ES-I3 (cell line): ENCODE measurements at regions not wholly inside any gene's neighbourhood (a gene's known extent, or its start where the extent isn't known, plus 50 kb on each side); places are given as distances from the start of the nearest gene placed in this dataset.

Source experiments
- H3K36me3 ChIP-seq: 2 replicates; pipeline ENCODE4 v1.6.1; 2013; ENCODE audit warnings: mild to moderate bottlenecking, low read length, control low read depth, moderate library complexity; ENCODE audit not compliant: insufficient read depth
- H3K4me1 ChIP-seq: 2 replicates; pipeline ENCODE4 v1.6.1; 2013; ENCODE audit warnings: mild to moderate bottlenecking, control low read depth, low read length; ENCODE audit not compliant: insufficient read depth
- H3K9ac ChIP-seq: 2 replicates; pipeline ENCODE4 v1.6.1; 2013; ENCODE audit warnings: low read depth, mild to moderate bottlenecking, low read length, moderate library complexity
- H3K9me3 ChIP-seq: 2 replicates; pipeline ENCODE4 v1.6.1; 2013; ENCODE audit warnings: mild to moderate bottlenecking, low read length, moderate library complexity; ENCODE audit not compliant: control insufficient read depth, insufficient read depth

DNA sequence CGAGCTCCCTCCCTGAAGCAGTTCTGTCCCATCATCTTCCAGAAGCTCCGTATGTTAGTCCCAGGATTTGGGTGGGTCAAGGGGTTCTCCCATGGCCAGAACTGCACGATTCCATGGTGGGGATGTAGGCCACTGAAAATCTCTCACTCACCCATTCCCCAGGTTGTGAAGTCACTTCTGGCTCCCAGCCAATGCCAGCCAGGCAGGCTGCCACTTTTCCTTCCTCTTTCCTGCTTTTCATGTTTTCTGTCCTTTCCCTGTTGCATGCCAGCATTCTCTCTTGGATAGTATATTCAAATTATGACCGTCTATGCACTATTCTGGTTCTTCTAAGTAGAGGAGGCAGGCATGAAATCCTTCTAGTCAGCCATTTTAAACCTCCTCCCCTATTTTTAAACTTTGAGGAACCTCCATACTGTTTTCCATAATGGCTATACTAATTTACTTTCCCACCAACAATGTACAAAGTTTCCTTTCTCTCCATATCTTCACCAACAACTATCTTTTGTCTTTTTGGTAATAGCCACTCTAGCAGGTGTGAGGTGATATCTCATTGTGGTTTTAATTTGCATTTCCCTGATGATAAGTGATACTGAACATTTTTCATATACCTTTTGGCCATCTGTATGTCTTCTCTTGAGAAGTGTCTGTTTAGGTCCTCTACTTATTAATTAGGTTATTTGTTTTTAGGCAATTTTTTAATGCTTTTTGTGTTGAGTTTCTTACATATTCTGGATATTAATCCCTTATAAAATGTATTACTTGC is 182.1 kb upstream of the TET2 start:
- H3K9me3 ChIP-seq = no peaks in the 10 kb centered on the region
- H3K36me3 ChIP-seq = no peaks in the 10 kb centered on the region
- no peak overlapping the region for H3K9ac ChIP-seq
- no peaks in the 10 kb centered on the region for H3K4me1 ChIP-seq

- Histone ChIP-seq H3K9me3 (no peaks in the 10 kb centered on the region), H3K4me1 (no peaks in the 10 kb centered on the region), H3K9ac (no peak overlapping the region), H3K36me3 (no peaks in the 10 kb centered on the region)
Measured at GRCh38 chr4:104966349-104967033, 180.2 kb upstream of the TET2 start.

- no peaks in the 10 kb centered on the region for H3K9me3 ChIP-seq
- no peaks in the 10 kb centered on the region for H3K4me1 ChIP-seq
- no peaks in the 10 kb centered on the region for H3K36me3 ChIP-seq
- no peak overlapping the region for H3K9ac ChIP-seq
Measured at GRCh38 chr4:104967034-104967401, 179.7 kb upstream of the TET2 start.

DNA sequence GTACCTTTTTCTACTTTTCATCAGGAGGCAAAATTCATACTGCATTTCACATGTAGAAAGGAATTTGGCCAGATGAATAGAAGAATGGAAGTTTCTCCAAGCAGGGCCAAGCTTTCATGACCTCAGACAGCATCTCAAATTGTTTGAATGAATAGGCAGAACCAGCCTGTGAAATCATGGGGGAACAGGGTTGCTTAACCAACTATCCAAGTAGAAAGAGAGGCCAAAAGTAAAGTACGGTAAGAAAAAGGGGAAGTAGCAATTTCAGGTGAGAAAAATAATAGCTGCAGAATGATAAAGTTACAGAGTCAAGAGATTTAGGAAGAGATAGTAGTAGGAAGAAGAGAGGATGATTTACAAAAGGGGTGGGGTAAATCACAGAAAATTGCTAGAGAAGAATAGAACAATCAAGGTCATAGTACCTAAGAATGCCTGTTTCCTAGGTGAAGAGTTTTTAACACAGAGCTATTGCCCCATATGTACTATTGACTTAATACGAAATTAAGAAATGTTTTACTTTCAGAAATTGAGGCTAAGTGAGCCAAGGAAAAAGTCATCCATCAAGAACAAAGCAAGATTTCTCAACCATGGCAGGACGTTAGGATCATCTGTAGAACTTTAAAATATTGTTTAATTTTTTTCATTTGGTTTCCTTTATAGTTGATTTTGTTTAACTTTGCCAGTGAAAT is 177.1 kb upstream of the TET2 start:
- Histone ChIP-seq H3K9me3 (no peaks in the 10 kb centered on the region), H3K36me3 (no peaks in the 10 kb centered on the region), H3K4me1 (no peaks in the 10 kb centered on the region), H3K9ac (no peak overlapping the region)

DNA sequence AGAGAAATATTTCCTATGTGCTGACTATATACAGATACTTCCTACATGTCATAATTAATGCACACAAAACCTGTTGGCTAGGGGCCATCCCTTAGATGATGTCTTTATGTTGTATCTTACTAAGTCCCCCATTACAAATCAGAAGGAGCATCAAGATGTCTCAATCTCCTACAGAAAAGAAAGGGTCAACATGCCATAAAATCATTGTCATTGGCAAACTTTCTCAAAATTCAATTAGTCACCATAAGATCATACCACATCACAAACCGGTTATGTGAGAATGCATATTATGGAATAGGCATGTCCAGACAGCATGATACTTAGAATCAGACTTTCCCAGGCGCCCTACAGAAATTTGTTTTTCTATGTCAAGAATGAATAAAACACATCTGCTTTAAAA is 175.2 kb upstream of the TET2 start:
- H3K36me3 ChIP-seq = no peaks in the 10 kb centered on the region
- H3K9me3 ChIP-seq = no peaks in the 10 kb centered on the region
- no peaks in the 10 kb centered on the region for H3K4me1 ChIP-seq
- H3K9ac ChIP-seq = no peak overlapping the region

GRCh38 chr4:104973708-104974107 is 173.0 kb upstream of the TET2 start:
- Histone ChIP-seq H3K9me3 (no peaks in the 10 kb centered on the region), H3K9ac (no peak overlapping the region), H3K4me1 (no peaks in the 10 kb centered on the region), H3K36me3 (no peaks in the 10 kb centered on the region)

DNA sequence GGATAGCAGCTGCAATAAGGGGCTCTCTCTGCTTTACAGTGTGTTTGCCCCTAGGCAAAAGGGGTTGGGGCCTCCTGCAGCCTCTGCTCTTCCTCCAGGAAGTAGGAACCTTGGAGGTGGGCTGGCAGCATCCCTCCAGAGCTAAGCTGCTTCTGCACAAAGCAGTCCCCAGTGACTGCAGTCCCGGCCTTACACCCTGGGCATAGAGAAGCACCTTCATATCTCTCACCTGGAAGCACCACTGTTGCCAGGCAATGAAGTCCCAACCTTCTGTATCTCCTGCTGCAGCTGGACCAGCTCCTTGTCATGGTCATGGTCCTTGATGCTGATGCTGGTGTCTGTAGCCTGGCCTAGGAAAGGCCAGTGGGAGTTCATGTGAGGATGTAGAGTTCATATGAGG is 171.1 kb upstream of the TET2 start:
- Histone ChIP-seq H3K9me3 (no peaks in the 10 kb centered on the region), H3K9ac (no peak overlapping the region), H3K4me1 (no peaks in the 10 kb centered on the region), H3K36me3 (no peaks in the 10 kb centered on the region)

- H3K9me3 ChIP-seq = no peaks in the 10 kb centered on the region
- no peaks in the 10 kb centered on the region for H3K4me1 ChIP-seq
- H3K36me3 ChIP-seq = no peaks in the 10 kb centered on the region
- no peak overlapping the region for H3K9ac ChIP-seq
Measured at GRCh38 chr4:104976262-104976661, 170.4 kb upstream of the TET2 start.

GRCh38 chr4:104979083-104979760 is 167.5 kb upstream of the TET2 start:
- H3K36me3 ChIP-seq = no peaks in the 10 kb centered on the region
- H3K9ac ChIP-seq = no peak overlapping the region
- no peaks in the 10 kb centered on the region for H3K9me3 ChIP-seq
- H3K4me1 ChIP-seq = no peaks in the 10 kb centered on the region

- no peaks in the 10 kb centered on the region for H3K4me1 ChIP-seq
- H3K36me3 ChIP-seq = no peaks in the 10 kb centered on the region
- H3K9ac ChIP-seq = no peak overlapping the region
- H3K9me3 ChIP-seq = no peaks in the 10 kb centered on the region
Measured at GRCh38 chr4:104983615-104984179, 163.0 kb upstream of the TET2 start.

- Histone ChIP-seq H3K9ac (no peak overlapping the region), H3K36me3 (no peaks in the 10 kb centered on the region), H3K9me3 (no peaks in the 10 kb centered on the region), H3K4me1 (no peaks in the 10 kb centered on the region)
Measured at GRCh38 chr4:104986306-104986705, 160.4 kb upstream of the TET2 start.

- no peaks in the 10 kb centered on the region for H3K9me3 ChIP-seq
- H3K36me3 ChIP-seq = no peaks in the 10 kb centered on the region
- no peaks in the 10 kb centered on the region for H3K4me1 ChIP-seq
- no peak overlapping the region for H3K9ac ChIP-seq
Measured at GRCh38 chr4:104989371-104989770, 157.3 kb upstream of the TET2 start.

- Histone ChIP-seq H3K9me3 (no peaks in the 10 kb centered on the region), H3K9ac (no peak overlapping the region), H3K4me1 (no peaks in the 10 kb centered on the region), H3K36me3 (no peaks in the 10 kb centered on the region)
Measured at GRCh38 chr4:105002278-105002677, 144.4 kb upstream of the TET2 start.

GRCh38 chr4:105014234-105014633 is 132.4 kb upstream of the TET2 start:
- Histone ChIP-seq H3K9ac (no peak overlapping the region), H3K9me3 (no peaks in the 10 kb centered on the region), H3K4me1 (no peaks in the 10 kb centered on the region), H3K36me3 (no peaks in the 10 kb centered on the region)
